HFFc6 (cell line): ENCODE measurements at regions not wholly inside any gene's neighbourhood (a gene's known extent, or its start where the extent isn't known, plus 50 kb on each side); places are given as distances from the start of the nearest gene placed in this dataset.

Experiments
- DNase-seq: peaks from one replicate; pipeline ENCODE4 v3.0.0-alpha.2; 2018
- H3K27ac Mint-ChIP-seq: 2 replicates; pipeline ENCODE4 v1.8.0; 2020; ENCODE audit warnings: mild to moderate bottlenecking, mixed read lengths
- H3K27me3 Mint-ChIP-seq: 2 replicates; pipeline ENCODE4 v1.8.0; 2021; ENCODE audit warnings: mild to moderate bottlenecking, moderate library complexity, mixed read lengths; ENCODE audit not compliant: insufficient read depth
- H3K36me3 Mint-ChIP-seq: 2 replicates; pipeline ENCODE4 v1.8.0; 2021; ENCODE audit warnings: low read depth, mixed read lengths
- H3K4me1 Mint-ChIP-seq: 2 replicates; pipeline ENCODE4 v1.8.0; 2020; ENCODE audit warnings: low read depth, mixed read lengths
- H3K4me3 Mint-ChIP-seq: 2 replicates; pipeline ENCODE4 v1.8.0; 2020; ENCODE audit warnings: mild to moderate bottlenecking, moderate library complexity, mixed read lengths
- H3K9me3 Mint-ChIP-seq: 2 replicates; pipeline ENCODE4 v1.8.0; 2020; ENCODE audit warnings: mild to moderate bottlenecking, mixed read lengths
- CTCF ChIP-seq: fragments of 200-600 bp; sonication (generic); IDR thresholded peaks from 2 replicates; pipeline ENCODE4 v1.5.0; 2021; ENCODE audit warnings: antibody characterized with exemption, mild to moderate bottlenecking

GRCh38 chr6:92126983-92127382 lies 1292.4 kb downstream of the EPHA7 start:
- H3K27me3 Mint-ChIP-seq: no peaks in the 10 kb centered on the region
- no peaks in the 10 kb centered on the region for H3K4me1 Mint-ChIP-seq
- H3K9me3 Mint-ChIP-seq: peaks cover 36% of the 10 kb centered on the region
- no peak overlapping the region for H3K4me3 Mint-ChIP-seq
- H3K36me3 Mint-ChIP-seq: peaks cover 13% of the 10 kb centered on the region
- H3K27ac Mint-ChIP-seq: no peak overlapping the region
- no peak for DNase-seq
- no peak for TF ChIP-seq CTCF

GRCh38 chr6:92126088-92126487 lies 1293.3 kb downstream of the EPHA7 start:
- no peak for DNase-seq
- no peak overlapping the region for H3K27ac Mint-ChIP-seq
- H3K9me3 Mint-ChIP-seq: peaks cover 37% of the 10 kb centered on the region
- H3K27me3 Mint-ChIP-seq: no peaks in the 10 kb centered on the region
- TF ChIP-seq CTCF: no peak
- H3K36me3 Mint-ChIP-seq: peaks cover 13% of the 10 kb centered on the region
- H3K4me1 Mint-ChIP-seq: no peaks in the 10 kb centered on the region
- H3K4me3 Mint-ChIP-seq: no peak overlapping the region

GRCh38 chr6:92125681-92126080 lies 1293.7 kb downstream of the EPHA7 start:
- Mint-ChIP-seq H3K27me3 (no peaks in the 10 kb centered on the region), H3K27ac (no peak overlapping the region), H3K4me3 (no peak overlapping the region), H3K9me3 (peaks cover 42% of the 10 kb centered on the region), H3K4me1 (no peaks in the 10 kb centered on the region), H3K36me3 (peaks cover 13% of the 10 kb centered on the region)
- TF ChIP-seq CTCF: no peak
- DNase-seq: no peak

GRCh38 chr6:92124200-92124651 lies 1295.1 kb downstream of the EPHA7 start:
- peaks cover 43% of the 10 kb centered on the region for H3K9me3 Mint-ChIP-seq
- H3K27me3 Mint-ChIP-seq: no peaks in the 10 kb centered on the region
- DNase-seq: no peak
- TF ChIP-seq CTCF: no peak
- H3K4me1 Mint-ChIP-seq: no peaks in the 10 kb centered on the region
- peaks cover 13% of the 10 kb centered on the region for H3K36me3 Mint-ChIP-seq
- H3K27ac Mint-ChIP-seq: no peak overlapping the region
- H3K4me3 Mint-ChIP-seq: no peak overlapping the region

GRCh38 chr6:92122746-92123145 lies 1296.6 kb downstream of the EPHA7 start:
- peak; percentile 17; the same call in 1 of the 2 replicates for TF ChIP-seq CTCF
- Mint-ChIP-seq H3K27ac (no peak overlapping the region), H3K27me3 (no peaks in the 10 kb centered on the region), H3K36me3 (peaks cover 7% of the 10 kb centered on the region), H3K9me3 (peaks cover 29% of the 10 kb centered on the region), H3K4me3 (no peak overlapping the region), H3K4me1 (no peaks in the 10 kb centered on the region)
- no peak for DNase-seq

GRCh38 chr6:92121228-92121627 lies 1298.1 kb downstream of the EPHA7 start:
- TF ChIP-seq CTCF: no peak
- no peak overlapping the region for H3K27ac Mint-ChIP-seq
- H3K36me3 Mint-ChIP-seq: peaks cover under 1% of the 10 kb centered on the region; the same call in 1 of the 2 replicates
- H3K27me3 Mint-ChIP-seq: no peaks in the 10 kb centered on the region
- no peak overlapping the region for H3K4me3 Mint-ChIP-seq
- no peak for DNase-seq
- H3K9me3 Mint-ChIP-seq: peaks cover 15% of the 10 kb centered on the region
- H3K4me1 Mint-ChIP-seq: no peaks in the 10 kb centered on the region
